ENCODE measurements at regions not wholly inside any gene's neighbourhood (a gene's known extent, or its start where the extent isn't known, plus 50 kb on each side); places are given as distances from the start of the nearest gene placed in this dataset.

- DNase-seq (ENCODE audit: low spot score): no peak
Observed at GRCh38 chr10:108523016-108523800, 1358.7 kb upstream of the SORCS1 start.

DNA sequence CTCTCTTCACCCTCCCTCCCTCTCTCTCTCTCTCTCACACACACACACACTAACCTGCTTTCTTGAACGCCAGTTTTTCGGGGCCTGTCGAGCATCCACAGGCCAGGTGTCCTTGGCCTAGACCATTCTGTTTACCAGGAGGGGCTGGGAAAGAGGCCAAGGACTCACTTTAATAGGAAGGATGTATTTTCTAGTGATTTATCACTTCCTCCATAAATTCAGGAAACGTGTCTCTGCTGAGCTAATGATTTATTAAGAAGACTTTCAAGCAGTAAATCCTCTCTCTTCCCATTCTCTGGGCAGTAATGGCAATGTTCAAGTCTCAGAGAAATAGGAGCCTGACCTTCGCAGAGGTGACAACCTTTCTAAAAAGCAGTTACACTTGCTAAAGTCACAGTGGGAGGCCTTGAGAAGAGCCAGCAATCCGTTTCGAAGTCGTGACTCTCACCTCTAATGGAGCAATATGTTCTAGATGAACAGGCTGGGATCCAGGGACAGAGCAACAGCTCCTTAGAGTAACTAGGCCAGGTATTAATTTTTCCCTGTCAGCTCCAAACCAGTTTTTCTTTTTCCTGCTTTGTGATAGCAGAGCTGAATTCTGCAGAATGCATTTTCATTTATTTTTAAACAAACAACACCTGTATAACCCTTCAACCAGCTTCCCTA is 1357.5 kb upstream of the SORCS1 start:
- DNase-seq (ENCODE audit: low spot score): no peak

DNA sequence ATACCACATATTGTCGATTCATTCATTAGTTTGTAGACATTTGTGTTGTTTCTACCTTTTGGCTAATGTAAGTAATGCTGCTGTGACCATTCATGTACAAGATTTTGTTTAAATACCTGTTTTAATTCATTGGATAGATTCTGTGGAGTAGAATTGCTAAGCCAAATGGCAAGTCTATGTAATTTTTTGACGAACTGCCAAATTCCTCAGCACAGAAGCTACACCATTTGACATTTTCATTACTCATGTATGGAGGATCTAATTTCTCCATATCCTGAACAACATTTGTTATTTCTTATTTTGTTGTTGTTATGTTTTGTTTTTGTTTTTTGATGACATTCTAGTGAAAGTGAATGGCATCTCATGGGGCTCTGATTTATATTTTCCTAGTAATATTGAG is 1351.3 kb upstream of the SORCS1 start:
- DNase-seq (ENCODE audit: low spot score): no peak

GRCh38 chr10:108500396-108500795 is 1335.9 kb upstream of the SORCS1 start:
- DNase-seq (ENCODE audit: low spot score): no peak

DNA sequence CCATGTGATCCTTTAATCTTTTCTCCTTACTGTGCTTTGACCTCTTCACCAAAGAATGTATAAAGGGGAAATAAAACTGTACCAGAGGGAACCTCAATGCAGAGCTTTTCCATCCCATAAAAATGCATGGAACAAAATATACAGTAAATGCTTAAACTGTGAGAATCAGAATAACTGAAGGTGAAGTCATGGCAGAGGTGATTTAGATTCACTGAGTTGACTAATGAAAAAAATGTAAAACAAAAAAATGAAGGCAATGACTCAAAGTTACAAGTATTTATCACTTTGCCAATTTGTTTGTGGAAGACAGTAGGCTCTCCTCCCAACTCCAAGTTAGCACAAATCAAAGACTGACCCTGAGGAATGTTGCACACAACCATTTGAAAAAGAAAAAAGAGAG is 1331.6 kb upstream of the SORCS1 start:
- no peak for DNase-seq (ENCODE audit: low spot score)

DNA sequence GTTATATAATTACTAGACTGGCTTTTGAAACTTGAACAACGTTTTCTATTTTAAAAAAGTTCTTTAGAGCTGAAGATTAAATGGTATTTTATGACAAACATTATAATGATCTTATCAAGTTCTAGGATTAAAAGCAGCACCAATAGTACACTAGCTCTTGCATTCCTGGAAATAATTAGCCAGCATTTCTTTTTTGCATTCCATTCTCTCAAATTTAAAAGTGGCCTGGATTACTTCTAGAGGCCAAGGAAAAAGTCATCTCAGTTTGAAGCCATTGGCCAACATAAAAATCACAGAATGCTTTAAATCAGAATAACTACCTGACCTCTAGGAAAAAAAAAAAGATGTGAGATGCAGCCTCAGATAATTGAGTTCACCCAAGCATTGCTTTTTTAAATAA is 1326.4 kb upstream of the SORCS1 start:
- no peak for DNase-seq (ENCODE audit: low spot score)

GRCh38 chr10:108471420-108471819 is 1306.9 kb upstream of the SORCS1 start:
- no peak for DNase-seq (ENCODE audit: low spot score)

DNA sequence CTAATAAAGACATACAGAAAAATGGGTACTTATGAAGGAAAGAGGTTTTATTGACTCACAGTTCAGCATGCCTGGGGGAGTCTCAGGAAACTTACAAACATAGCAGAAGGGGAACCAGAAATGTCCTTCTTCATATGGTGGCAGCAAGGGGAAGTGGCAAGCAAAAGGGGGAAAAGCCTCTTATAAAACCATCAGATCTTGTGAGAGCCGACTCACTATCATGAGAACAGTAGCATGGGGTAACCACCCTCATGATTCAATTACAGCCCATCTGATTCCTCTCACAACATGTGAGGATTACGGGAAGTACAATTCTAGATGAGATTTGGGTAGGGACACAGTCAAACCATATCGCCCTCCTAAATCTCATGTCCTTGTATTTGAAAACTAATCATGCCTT is 1305.4 kb upstream of the SORCS1 start:
- no peak for DNase-seq (ENCODE audit: low spot score)

DNA sequence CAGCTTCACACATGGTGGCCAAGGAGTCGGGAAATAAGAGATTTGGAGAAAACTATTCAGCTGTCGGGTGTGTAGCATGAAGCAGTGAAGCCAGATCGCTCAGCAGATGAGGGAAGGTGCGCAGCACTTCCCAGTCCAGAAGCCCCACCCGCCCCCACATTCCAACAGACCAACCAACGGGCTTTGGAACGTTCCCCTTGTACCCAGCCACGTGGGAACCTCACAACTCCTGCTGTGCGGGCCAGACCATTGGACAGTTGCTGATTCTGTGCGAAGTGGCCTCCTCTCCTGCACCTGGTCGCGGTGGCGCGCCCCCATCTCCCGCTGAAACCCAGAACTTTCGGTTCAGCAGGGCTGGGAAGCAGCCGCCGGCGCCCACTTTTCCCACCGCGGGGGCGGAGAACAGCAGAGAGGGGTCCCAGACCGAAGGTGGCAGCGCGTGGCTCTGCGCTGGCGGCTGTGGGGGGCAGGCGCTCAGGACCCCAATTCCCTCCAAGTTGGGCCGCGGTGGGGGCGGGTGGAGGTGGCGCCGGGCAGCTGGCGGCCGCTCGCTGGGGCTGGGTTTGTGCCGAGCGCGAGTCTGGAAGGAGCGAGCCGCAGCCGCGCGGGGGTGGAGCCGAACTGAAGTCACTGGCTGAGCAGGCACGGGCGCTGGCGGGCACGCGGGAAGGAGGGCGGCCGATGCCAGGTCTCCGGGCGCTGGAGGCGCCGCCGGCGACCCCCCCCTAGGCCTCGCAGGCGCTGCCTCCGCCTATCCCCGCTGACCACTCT is 1301.5 kb upstream of the SORCS1 start:
- DNase-seq (ENCODE audit: low spot score): no peak

DNA sequence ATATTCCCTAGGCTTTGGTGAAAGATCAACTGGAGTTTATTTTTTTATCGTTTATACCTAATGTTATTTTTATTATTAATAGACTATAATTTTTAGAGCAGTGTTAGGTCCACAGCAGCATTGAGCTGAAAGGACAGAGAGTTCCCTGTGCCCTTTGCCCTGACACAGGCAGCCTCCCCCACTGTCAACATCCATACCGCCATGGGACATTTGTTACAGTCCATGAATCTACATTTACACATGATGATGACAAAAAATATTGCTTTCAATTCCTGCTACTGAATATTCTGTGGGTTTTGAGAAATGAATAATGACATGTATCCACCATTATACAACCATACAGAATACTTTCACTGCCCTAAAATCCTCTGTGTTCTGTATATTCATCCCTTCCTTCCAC is 1297.5 kb upstream of the SORCS1 start:
- no peak for DNase-seq (ENCODE audit: low spot score)

DNA sequence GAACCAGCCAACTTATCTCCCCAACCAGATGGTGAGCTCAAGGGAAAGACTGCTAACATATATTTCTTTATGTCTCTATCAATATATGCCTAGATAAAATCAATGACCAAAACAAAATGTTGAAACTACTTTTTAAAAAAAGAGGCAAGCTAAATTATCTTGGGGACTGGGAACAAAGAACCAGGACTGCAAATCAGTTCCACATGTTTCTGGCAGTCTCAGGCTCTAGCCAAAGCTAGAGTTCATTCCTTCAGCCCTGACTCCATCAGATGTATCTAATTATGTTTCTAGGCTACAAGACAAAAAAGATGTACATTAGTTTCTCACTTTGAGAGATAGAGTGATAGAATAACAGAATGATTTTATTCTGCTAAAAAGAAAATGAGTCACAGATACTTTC is 1290.3 kb upstream of the SORCS1 start:
- DNase-seq (ENCODE audit: low spot score): no peak

- DNase-seq (ENCODE audit: low spot score): no peak
Observed at GRCh38 chr10:108454224-108454623, 1289.7 kb upstream of the SORCS1 start.

GRCh38 chr10:108453166-108453565 is 1288.7 kb upstream of the SORCS1 start:
- DNase-seq (ENCODE audit: low spot score): no peak

- no peak for DNase-seq (ENCODE audit: low spot score)
Observed at GRCh38 chr10:108452533-108452932, 1288.0 kb upstream of the SORCS1 start.

DNA sequence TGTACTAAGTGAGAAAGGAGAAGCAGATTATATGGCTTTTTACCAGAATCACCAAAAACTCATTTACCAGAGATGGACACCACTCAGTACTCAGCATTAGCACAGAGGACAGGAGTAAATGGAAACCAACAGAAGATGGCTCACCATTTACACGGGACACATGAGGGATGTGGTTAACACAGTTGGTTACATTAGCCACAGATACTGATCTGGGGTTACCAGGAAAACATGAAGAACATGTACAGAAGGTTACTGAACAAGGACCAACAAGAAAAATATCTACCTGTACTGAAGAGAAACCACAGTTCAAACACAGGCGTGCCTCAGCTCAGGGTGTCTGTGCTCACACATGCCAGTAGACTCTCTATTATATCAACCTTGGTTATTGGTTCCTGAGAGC is 1285.8 kb upstream of the SORCS1 start:
- no peak for DNase-seq (ENCODE audit: low spot score)

- no peak for DNase-seq (ENCODE audit: low spot score)
Observed at GRCh38 chr10:108445746-108446145, 1281.2 kb upstream of the SORCS1 start.

GRCh38 chr10:108443636-108444035 is 1279.1 kb upstream of the SORCS1 start:
- DNase-seq (ENCODE audit: low spot score): no peak

DNA sequence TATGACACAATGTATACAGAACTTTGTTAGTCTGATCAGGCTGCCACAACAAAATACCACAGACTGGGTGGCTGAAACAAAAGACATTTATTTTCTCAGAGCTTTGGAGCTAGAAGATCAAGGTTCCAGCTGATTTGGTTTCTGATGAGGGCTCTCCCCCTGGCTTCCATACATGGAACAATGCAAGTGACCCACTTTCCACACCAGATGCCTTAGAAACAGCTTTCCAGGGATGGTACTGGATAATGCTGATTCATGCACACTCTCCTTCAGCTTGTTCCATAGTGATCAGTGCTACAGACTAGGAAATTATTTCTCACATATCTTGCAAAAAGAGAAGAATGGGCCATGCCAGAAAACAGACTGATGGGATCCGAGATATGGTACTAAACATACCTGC is 1274.9 kb upstream of the SORCS1 start:
- DNase-seq (ENCODE audit: low spot score): no peak

- no peak for DNase-seq (ENCODE audit: low spot score)
Observed at GRCh38 chr10:108436096-108436495, 1271.6 kb upstream of the SORCS1 start.

- no peak for DNase-seq (ENCODE audit: low spot score)
Observed at GRCh38 chr10:108434559-108435252, 1270.2 kb upstream of the SORCS1 start.

- no peak for DNase-seq (ENCODE audit: low spot score)
Observed at GRCh38 chr10:108427146-108427545, 1262.6 kb upstream of the SORCS1 start.

GRCh38 chr10:108425283-108425964 is 1260.9 kb upstream of the SORCS1 start:
- DNase-seq (ENCODE audit: low spot score): no peak
